Cardiac fibroblast (primary cell): ENCODE measurements at regions not wholly inside any gene's neighbourhood (a gene's known extent, or its start where the extent isn't known, plus 50 kb on each side); places are given as distances from the start of the nearest gene placed in this dataset.
"Not testable (repeated sequence)": the region's sequence is repeated elsewhere in the genome, so short reads cannot be mapped to it uniquely, and the experiment has no call there.

Experiments used
- DNase-seq, 2 donors: peaks; one replicate each; pipeline versions ENCODE4 v3.0.0 to v3.0.0-alpha.2; 2010; ENCODE audit warnings: low read depth in 2 of 2
- H3K4me3 ChIP-seq, 2 donors: replicated peaks in 1 of 2; 1 replicate in 1 of 2; 2 replicates in 1 of 2; pipeline ENCODE4 v1.5.1; 2011; ENCODE audit warnings: low read depth in 2 of 2, low read length in 2 of 2, mild to moderate bottlenecking in 2 of 2, moderate library complexity in 1 of 2
- CTCF ChIP-seq: IDR thresholded peaks from one replicate; pipeline ENCODE4 v1.5.1; 2011; ENCODE audit warnings: low read depth, mild to moderate bottlenecking, low read length, inconsistent platforms

- DNase-seq, result no peak
- no peak overlapping the region for H3K4me3 ChIP-seq
- TF ChIP-seq CTCF, result no peak
Observed at GRCh38 chr18:78268226-78268988, 711.2 kb upstream of the SALL3 start.

- no peak overlapping the region for H3K4me3 ChIP-seq
- TF ChIP-seq CTCF, result no peak
- DNase-seq, result no peak
Observed at GRCh38 chr18:78271790-78272189, 707.8 kb upstream of the SALL3 start.

GRCh38 chr18:78273876-78274275 lies 705.7 kb upstream of the SALL3 start:
- TF ChIP-seq CTCF, result no peak
- DNase-seq, result no peak
- no peak overlapping the region for H3K4me3 ChIP-seq

GRCh38 chr18:78283425-78283824 lies 696.2 kb upstream of the SALL3 start:
- H3K4me3 ChIP-seq, DNase-seq: not testable (repeated sequence)

- no peak overlapping the region for H3K4me3 ChIP-seq
- DNase-seq, result no peak
- TF ChIP-seq CTCF, result no peak
Observed at GRCh38 chr18:78292618-78293380, 686.8 kb upstream of the SALL3 start.

GRCh38 chr18:78293540-78293939 lies 686.1 kb upstream of the SALL3 start:
- TF ChIP-seq CTCF, result no peak
- no peak overlapping the region for H3K4me3 ChIP-seq

GRCh38 chr18:78293940-78294541 lies 685.6 kb upstream of the SALL3 start:
- no peak for TF ChIP-seq CTCF
- DNase-seq, result no peak
- no peak overlapping the region for H3K4me3 ChIP-seq

More at GRCh38 chr18:78293540-78293939, 686.1 kb upstream of the SALL3 start:
- DNase-seq, result no peak
